Epithelial cell of esophagus (primary cell): ENCODE measurements at regions not wholly inside any gene's neighbourhood (a gene's known extent, or its start where the extent isn't known, plus 50 kb on each side); places are given as distances from the start of the nearest gene placed in this dataset.

Experiments
- DNase-seq: peaks from one replicate; pipeline ENCODE4 v3.0.0; 2010; ENCODE audit warnings: low read depth
- H3K4me3 ChIP-seq: 2 replicates; pipeline ENCODE4 v1.5.1; 2011; ENCODE audit warnings: mild to moderate bottlenecking, low read length, control low read depth
- TF ChIP-seq, protein P1 (sequence below): IDR thresholded peaks from 2 replicates; pipeline ENCODE4 v1.5.1; 2011; ENCODE audit warnings: low read depth, mild to moderate bottlenecking, low read length, control low read depth, inconsistent platforms; ENCODE audit not compliant: insufficient read depth; ENCODE audit errors: missing control alignments

DNA sequence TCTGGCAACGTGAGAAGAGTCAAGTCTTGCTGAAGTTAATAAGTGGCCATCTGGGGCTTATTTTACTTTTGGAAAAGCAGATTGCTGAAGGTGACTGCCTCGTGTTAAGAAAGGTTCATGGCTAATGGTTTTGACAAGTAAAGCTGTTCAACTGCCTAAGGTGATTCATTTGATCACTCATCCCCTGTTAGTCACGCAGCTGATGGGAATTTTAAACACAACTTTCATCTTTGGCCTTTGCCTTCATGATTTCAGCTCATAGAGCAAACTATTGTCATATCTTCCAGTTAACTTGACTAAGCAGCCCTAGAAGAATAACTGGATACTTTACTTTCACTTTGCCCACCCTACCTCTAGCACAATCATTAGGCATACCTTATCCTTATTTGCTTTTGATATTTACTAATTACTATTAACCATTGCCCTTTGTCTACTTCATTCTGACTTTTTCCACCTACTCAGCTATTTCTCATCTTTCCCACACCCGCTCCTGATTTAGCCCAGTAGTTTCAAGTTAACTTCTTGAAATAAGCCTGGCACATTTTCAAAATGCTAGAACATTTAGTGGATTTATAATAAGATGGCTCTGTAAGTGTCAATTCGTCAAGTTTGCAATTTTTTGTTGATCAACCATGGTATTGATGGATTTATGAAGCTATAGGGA, 170.6 kb upstream of the S100G start:
- TF ChIP-seq, protein P1, sequence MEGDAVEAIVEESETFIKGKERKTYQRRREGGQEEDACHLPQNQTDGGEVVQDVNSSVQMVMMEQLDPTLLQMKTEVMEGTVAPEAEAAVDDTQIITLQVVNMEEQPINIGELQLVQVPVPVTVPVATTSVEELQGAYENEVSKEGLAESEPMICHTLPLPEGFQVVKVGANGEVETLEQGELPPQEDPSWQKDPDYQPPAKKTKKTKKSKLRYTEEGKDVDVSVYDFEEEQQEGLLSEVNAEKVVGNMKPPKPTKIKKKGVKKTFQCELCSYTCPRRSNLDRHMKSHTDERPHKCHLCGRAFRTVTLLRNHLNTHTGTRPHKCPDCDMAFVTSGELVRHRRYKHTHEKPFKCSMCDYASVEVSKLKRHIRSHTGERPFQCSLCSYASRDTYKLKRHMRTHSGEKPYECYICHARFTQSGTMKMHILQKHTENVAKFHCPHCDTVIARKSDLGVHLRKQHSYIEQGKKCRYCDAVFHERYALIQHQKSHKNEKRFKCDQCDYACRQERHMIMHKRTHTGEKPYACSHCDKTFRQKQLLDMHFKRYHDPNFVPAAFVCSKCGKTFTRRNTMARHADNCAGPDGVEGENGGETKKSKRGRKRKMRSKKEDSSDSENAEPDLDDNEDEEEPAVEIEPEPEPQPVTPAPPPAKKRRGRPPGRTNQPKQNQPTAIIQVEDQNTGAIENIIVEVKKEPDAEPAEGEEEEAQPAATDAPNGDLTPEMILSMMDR, result no peak
- DNase-seq, result peak; percentile 86
- no peak overlapping the region for H3K4me3 ChIP-seq

DNA sequence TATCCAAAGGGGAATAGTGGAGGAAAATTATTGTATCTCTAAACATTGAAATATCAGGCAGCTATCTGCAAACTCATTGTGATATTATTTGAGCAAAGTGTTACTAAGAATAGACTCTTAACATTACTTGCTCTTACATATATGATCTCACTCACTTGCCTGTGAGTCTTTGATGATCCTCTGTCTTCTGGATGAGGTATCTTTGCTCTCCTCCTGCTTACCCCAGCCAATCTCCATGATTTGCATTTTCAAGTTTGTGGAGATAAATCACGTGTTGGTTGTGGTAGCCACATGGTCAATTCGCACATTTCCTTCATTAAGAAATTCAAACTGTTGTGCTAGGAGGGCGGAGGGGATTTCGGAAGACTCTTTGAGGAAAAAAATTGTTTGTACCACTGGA, 169.9 kb upstream of the S100G start:
- TF ChIP-seq, protein P1, result no peak

DNA sequence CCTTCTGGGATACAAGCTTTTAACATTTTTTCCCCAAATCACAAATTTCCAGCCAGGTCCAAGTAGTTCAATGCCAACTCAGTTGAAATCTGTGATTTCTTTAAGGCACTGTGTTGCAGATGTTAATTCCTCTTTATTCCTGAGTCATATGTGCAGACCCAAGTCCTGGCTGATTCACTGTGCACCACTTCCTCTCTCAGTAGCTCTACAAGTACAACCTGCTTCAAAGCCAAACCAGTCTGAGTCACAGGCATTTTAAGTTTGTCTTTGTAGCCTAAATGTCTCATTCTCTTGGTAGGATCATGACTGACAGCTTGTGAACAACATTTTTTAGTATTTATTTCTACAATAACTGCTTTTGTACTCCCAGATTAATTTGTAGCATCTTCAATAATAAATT, 165.6 kb upstream of the S100G start:
- H3K4me3 ChIP-seq, result no peak overlapping the region
- peak; percentile 94 for DNase-seq
- TF ChIP-seq, protein P1, result no peak

More for the DNA sequence above, 169.9 kb upstream of the S100G start:
- H3K4me3 ChIP-seq, result no peak overlapping the region
- DNase-seq, result no peak

DNA sequence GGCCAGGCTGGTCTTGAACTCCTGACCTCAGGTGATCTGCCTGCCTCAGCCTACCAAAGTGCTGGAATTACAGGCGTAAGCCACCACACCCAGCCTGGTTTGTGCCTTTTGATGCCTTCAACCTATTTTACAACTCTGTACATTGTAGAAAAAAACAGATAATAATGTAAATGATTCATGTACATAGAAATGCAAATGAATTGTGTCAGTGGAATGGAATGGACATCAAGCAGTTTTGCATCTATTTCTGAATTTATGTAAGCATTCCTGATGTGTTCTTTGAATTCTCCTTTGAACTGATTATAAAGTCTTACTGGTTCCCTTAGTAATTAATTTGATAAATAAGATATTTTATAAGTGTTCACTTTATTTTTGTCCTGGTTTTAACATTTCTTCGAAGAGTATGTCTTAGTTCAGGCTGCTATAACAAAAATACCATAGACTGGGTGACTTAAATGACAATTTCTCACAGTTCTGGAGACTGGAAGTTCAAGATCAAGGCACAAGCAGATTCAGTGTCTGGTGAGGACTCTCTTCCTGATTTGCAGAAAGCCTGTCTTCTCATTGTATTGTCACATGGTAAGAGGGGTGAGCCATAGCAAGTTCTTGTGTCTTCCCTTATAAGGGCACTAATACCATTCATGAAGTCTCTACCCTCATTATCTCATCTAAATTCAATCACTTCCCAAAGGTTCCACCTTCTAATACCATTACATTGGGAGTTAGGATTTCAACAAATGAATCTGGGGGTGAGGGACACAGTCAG, 162.2 kb upstream of the S100G start:
- DNase-seq, result peak; percentile 52
- H3K4me3 ChIP-seq, result no peak overlapping the region
- TF ChIP-seq, protein P1, result no peak

DNA sequence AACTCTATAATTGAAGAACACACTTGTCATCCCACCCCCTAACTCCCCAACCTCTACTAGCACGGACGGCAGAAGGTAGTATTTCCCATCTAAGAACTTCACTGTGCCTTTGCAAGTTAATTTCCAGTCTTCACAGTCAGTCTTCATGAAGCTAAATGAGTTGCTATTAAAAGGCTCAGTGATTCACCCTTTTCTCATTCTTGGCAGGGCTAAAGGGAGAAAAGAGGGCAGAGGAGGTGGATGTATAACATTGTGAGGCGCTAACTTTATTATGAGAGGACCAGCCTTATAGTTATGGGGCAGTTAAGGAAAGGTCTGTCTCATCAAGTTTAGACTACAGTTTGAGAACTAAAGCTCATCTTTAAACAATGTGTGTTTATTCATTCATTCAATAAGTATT, 161.0 kb upstream of the S100G start:
- TF ChIP-seq, protein P1, result no peak
- H3K4me3 ChIP-seq, result no peak overlapping the region
- DNase-seq, result no peak

DNA sequence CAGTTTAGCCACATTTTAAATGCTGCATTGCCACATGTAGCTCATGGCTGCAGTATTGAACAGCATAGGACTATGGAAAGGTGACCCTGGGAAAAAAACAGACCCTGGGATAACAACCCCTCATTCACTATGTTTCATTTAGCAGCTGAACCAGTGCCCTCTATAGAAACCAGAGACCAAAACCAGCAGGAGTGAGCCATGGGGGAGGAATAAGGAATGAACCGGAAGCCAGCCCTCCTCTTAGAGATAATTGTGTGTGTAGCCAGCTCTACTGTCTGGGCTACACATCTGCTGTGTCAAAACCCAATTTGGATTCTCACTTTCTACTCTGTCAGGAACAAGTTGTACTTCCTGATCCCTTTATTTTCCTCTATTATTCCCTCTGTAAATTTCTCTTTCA, 158.5 kb upstream of the S100G start:
- no peak overlapping the region for H3K4me3 ChIP-seq
- TF ChIP-seq, protein P1, result no peak
- DNase-seq, result no peak
